RPMI7951 (cell line): ENCODE measurements at regions not wholly inside any gene's neighbourhood (a gene's known extent, or its start where the extent isn't known, plus 50 kb on each side); places are given as distances from the start of the nearest gene placed in this dataset.

Experiments
- DNase-seq: peaks from one replicate; pipeline ENCODE4 v3.0.0-alpha.2; 2012; ENCODE audit warnings: low read depth

GRCh38 chr3:59450437-59450836 is 400.6 kb upstream of the CFAP20DC start:
- no peak for DNase-seq

GRCh38 chr3:59446775-59447465 is 397.1 kb upstream of the CFAP20DC start:
- DNase-seq = peak; percentile 69

GRCh38 chr3:59444676-59445075 is 394.9 kb upstream of the CFAP20DC start:
- no peak for DNase-seq

GRCh38 chr3:59444294-59444671 is 394.5 kb upstream of the CFAP20DC start:
- DNase-seq = no peak

GRCh38 chr3:59443618-59444293 is 393.9 kb upstream of the CFAP20DC start:
- no peak for DNase-seq

- DNase-seq = no peak
Measured at GRCh38 chr3:59442046-59442445, 392.2 kb upstream of the CFAP20DC start.

GRCh38 chr3:59440285-59441028 is 390.6 kb upstream of the CFAP20DC start:
- DNase-seq = no peak

- peak; percentile 53 for DNase-seq
Measured at GRCh38 chr3:59438492-59438891, 388.7 kb upstream of the CFAP20DC start.

GRCh38 chr3:59436164-59436958 is 386.5 kb upstream of the CFAP20DC start:
- DNase-seq = peak; percentile 41

- no peak for DNase-seq
Measured at GRCh38 chr3:59433546-59433945, 383.7 kb upstream of the CFAP20DC start.

- DNase-seq = peak; percentile 82
Measured at GRCh38 chr3:59432665-59433064, 382.8 kb upstream of the CFAP20DC start.

- no peak for DNase-seq
Measured at GRCh38 chr3:59430341-59430740, 380.5 kb upstream of the CFAP20DC start.

GRCh38 chr3:59429198-59429597 is 379.4 kb upstream of the CFAP20DC start:
- DNase-seq = no peak

- DNase-seq = peak; percentile 80
Measured at GRCh38 chr3:59426821-59427565, 377.2 kb upstream of the CFAP20DC start.

- no peak for DNase-seq
Measured at GRCh38 chr3:59425942-59426341, 376.1 kb upstream of the CFAP20DC start.

- DNase-seq = peak; percentile 54
Measured at GRCh38 chr3:59425371-59425770, 375.5 kb upstream of the CFAP20DC start.

- peak; percentile 89 for DNase-seq
Measured at GRCh38 chr3:59424268-59425010, 374.6 kb upstream of the CFAP20DC start.

- DNase-seq = no peak
Measured at GRCh38 chr3:59423707-59424106, 373.9 kb upstream of the CFAP20DC start.

GRCh38 chr3:59422312-59422711 is 372.5 kb upstream of the CFAP20DC start:
- peak; percentile 72 for DNase-seq

GRCh38 chr3:59418836-59419235 is 369.0 kb upstream of the CFAP20DC start:
- DNase-seq = no peak

GRCh38 chr3:59412516-59412915 is 362.7 kb upstream of the CFAP20DC start:
- no peak for DNase-seq
